HG03175 (cell line): ENCODE measurements at regions not wholly inside any gene's neighbourhood (a gene's known extent, or its start where the extent isn't known, plus 50 kb on each side); places are given as distances from the start of the nearest gene placed in this dataset.

ENCODE experiments used
- ATAC-seq: cut with Tn5 transposase; IDR thresholded peaks from one replicate; pipeline ENCODE4 v1.9.1; 2021; ENCODE audit warnings: mild to moderate bottlenecking, moderate library complexity; ENCODE audit not compliant: unreplicated experiment

GRCh38 chr10:130578532-130579289, 442.5 kb downstream of the GLRX3 start:
- no peak for ATAC-seq

DNA sequence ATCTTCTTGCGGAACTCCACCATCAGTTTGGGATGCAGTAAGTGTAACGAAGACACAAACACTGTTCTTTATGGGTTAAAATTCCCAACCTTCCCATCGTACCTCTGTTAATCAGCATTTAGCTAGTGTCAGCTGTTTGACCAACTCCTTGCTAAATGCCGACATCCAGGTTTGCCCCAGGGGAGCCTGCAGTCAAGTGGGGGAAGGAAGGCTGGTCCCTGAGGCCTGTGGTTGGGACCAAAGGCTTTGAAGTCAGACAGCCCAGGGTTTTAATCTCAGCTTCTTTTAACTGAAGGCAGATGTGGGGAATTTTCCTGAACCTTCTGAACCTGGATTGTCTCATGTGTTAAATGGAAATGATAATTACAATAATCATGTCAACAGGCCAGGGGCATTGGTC, 443.7 kb downstream of the GLRX3 start:
- ATAC-seq = no peak

DNA sequence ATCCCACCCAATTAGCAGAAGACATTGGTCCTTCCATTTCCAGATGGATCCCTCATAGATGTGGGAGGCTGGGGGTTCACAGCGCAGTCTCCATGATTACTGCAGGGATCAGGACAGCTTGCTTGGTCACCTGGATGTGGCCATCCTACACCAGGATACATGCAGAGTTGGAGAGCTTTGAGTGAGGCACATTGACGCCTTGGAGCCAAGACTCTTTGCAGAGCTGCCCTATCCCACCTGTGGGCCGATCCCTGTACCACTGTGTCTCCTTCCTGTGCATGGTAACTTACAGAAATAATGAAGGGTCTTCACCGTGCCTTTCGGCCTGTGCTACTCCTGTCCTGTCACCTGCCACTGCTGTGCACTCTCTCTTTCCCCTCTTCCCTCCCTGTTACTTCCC, 444.8 kb downstream of the GLRX3 start:
- no peak for ATAC-seq

GRCh38 chr10:130587718-130588117, 451.5 kb downstream of the GLRX3 start:
- no peak for ATAC-seq

DNA sequence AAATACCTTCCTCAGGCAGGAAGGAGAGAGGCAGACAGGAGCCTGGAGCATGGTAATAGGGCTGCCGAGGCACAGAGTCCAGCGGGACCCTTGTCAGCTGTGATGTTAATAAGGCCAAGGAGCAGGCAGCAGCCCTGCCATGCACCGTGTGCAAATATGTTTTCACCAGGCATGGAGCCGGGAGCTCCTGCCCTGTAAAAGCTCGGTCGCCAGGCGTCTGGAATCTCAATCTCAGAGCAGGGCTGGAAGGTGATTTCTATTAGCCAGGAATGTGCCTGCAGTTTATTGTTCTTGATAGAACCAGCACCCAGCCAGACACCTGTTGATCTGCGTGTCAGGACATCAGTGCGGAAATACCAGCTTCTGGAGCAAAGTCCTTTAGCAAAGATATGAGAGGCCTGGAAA, 469.8 kb downstream of the GLRX3 start:
- ATAC-seq = no peak

- no peak for ATAC-seq
These were observed 471.2 kb downstream of the GLRX3 start for GRCh38 chr10:130607366-130607765.

GRCh38 chr10:130611239-130611638, 475.0 kb downstream of the GLRX3 start:
- ATAC-seq = no peak

- ATAC-seq = no peak
These were observed 479.3 kb downstream of the GLRX3 start for GRCh38 chr10:130615457-130615856.

- no peak for ATAC-seq
These were observed 481.8 kb downstream of the GLRX3 start for GRCh38 chr10:130617985-130618384.

DNA sequence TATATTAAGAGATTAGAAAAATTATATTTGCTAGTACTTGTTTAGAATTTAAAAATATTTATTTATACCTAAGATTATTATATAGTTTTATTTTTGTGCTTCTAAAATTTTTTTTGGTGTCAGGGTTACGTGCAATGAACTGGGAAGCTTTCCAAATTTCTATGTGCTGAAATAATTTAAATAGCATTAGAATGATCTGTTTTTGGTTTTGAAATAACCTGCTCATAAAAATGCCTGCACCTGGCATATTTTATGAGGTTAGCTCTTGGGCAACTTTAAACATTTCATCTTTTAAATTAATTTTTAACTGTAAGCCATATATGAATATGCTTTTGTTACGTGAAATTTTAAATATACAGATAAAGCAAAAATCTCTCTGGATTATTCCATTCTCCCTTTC, 482.5 kb downstream of the GLRX3 start:
- ATAC-seq = no peak

GRCh38 chr10:130621231-130621775, 485.1 kb downstream of the GLRX3 start:
- no peak for ATAC-seq

DNA sequence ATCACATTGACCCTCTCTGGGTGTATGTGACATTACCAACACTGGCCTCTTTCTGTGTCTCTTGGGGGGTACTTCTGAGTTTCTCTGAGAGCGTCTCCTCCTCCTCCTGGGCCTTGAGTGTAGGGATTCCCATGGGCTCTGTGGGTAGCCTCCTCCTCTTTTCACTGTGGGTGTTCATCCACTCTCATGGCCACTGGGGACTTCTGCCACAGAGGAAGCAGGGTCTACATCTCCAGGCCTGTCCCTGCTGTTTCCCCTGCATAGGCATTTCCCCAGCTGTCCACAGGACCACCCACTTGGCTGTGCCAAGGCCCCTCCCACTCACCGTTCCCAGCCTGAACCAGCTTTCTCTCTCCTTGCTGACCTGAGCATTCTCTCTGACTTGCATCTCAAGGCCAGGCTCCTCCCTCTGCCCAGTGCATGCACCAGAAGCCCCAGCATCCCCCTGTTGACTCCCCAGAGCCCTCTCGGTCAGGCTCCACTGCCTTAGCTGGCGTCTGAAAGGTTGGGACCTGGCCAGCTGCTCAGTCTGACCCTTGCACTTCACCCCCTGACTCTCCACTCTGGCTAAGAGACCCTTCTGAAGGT, 487.6 kb downstream of the GLRX3 start:
- no peak for ATAC-seq

- ATAC-seq = no peak
These were observed 491.3 kb downstream of the GLRX3 start for GRCh38 chr10:130627346-130628045.

DNA sequence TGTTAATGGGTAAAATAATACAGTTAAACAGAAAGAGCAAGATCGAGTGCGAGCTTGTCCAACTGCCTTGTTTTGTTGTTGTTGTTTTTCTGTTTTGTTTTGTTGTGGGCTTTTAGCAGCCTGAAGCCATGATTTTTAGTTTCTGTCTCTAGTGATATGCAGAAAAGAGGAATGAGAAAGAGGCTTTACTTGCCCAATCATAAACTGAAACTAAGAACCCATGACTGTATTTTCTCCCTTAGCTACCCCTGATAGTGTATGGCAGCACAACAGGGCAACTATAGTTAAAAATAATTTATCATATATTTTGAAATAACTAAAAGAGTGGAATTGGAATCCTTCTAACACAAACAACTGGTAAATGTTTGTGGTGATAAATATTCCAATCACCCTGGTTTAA, 493.9 kb downstream of the GLRX3 start:
- ATAC-seq = no peak

DNA sequence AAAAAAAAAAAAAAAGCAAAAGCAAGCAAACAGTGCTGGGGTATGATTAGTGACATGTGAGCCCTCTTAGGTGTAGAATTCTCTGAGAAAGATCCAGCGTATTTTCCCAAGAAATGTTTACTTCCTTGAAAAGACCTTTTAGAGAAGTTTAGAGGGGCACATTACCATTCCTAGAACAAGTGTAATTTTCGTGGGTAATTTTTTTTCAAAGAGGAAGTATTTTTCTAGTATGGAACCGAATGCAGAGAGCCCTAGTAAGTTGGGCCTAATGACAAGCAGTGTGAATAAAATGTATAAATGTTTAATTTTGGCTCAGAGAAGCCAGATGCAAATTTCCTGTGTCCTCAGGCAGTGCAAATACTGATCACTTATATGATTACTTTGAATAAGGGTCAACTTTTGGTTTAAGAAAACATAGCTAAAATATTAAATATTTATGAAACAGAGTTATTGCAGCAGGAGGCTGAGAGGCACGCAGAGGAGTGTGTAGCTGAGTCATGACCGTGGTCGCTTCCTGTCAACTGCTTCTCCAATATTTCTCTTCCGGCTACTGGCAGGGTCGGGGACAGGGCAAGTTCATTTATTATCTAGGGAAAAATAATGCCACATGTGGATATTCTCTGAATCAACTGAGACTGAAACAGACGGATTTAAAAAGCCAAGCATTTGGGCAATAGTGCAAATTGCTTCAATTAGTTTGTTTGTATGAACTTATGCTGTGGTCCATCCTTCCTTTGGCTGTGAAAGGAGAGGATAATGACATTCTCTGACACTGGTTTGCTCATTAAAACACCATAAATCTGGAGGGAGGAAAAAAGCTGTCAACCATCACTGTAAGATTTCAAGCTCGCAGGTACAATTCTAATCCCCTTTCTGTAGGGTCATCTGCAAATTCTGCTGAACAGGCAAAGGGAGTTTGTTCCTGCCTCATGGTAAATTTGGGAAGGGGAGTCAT, 495.2 kb downstream of the GLRX3 start:
- ATAC-seq = no peak

GRCh38 chr10:130634816-130635215, 498.6 kb downstream of the GLRX3 start:
- no peak for ATAC-seq

GRCh38 chr10:130635528-130635927, 499.3 kb downstream of the GLRX3 start:
- ATAC-seq = no peak

DNA sequence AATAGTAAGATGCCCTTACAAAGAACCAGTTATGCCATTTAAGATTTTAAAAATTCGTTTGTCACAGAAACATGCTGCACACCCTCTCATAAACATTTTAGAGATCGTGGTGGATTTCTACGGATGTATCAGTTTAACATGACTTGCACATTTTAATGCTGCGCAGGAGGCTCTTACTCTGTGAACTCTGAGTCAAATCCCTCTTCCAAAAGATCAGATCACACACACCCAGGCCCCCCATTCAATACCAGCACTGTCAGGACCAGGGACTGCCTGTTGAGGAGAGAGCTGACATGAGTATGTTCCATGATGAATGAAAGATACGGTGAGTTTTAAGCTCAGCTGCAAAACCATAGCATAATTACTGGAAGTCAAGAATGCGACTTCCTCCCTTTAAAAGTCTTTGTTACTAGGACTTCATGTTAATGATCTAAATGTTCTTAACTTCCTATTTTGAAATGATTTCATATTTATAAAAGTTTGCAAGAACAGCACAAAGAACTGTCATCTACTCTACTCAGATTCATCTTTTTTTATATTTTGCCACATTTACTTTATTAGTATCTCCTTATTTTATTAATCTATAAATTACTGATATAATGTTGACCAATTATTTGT, 500.2 kb downstream of the GLRX3 start:
- ATAC-seq = no peak

- no peak for ATAC-seq
These were observed 501.0 kb downstream of the GLRX3 start for GRCh38 chr10:130637089-130637676.

DNA sequence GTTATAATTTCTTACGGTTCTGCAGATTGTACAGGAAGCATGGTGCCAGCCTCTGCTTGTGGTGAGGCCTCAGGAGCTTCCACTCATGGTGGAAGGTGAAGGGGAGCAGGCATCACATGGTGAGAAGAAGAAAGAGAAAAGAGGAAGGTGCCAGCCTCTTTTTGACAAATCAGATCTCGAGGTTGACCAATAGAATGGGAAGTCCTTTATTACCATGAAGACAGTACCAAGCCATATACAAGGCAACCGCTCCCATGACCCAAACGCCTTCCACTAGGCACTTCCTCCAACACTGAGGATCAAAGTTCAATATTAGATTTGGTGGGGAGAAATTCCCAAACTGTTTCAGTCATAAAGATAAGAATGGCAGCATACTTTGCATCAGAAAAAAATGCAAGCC, 502.8 kb downstream of the GLRX3 start:
- no peak for ATAC-seq
